Activated CD4-positive, alpha-beta T cell treated with anti-CD3 and anti-CD28 coated beads for 36 hours (primary cell): ENCODE measurements at regions not wholly inside any gene's neighbourhood (a gene's known extent, or its start where the extent isn't known, plus 50 kb on each side); places are given as distances from the start of the nearest gene placed in this dataset.
"Not testable (repeated sequence)": the region's sequence is repeated elsewhere in the genome, so short reads cannot be mapped to it uniquely, and the experiment has no call there.

ENCODE experiments used
- ATAC-seq: fragments of 200-7000 bp; cut with Tn5 transposase; one replicate; pipeline ENCODE4 v1.10.0; 2021; ENCODE audit warnings: mild to moderate bottlenecking, moderate library complexity
- CTCF ChIA-PET: fragments of 350-600 bp; sonication (Branson Sonifier 250); formaldehyde crosslinking; loops from one replicate; lab custom pipeline; 2021; ENCODE audit warnings: antibody characterized with exemption; lab: Charles Lee
- POLR2A ChIA-PET: fragments of 350-600 bp; sonication (Branson Sonifier 250); formaldehyde crosslinking; loops from one replicate; lab custom pipeline; 2021; ENCODE audit warnings: antibody characterized with exemption, inconsistent platforms; lab: Charles Lee
- DNase-seq: peaks from one replicate; pipeline ENCODE4 v3.0.0-alpha.2; 2020
- H3K27ac Mint-ChIP-seq: one replicate; pipeline ENCODE4 v1.8.0; 2021; ENCODE audit warnings: mixed read lengths
- H3K27me3 Mint-ChIP-seq: one replicate; pipeline ENCODE4 v1.8.0; 2021; ENCODE audit warnings: mixed read lengths
- H3K36me3 Mint-ChIP-seq: one replicate; pipeline ENCODE4 v1.8.0; 2021; ENCODE audit warnings: low read depth, mixed read lengths
- H3K4me1 Mint-ChIP-seq: one replicate; pipeline ENCODE4 v1.8.0; 2021; ENCODE audit warnings: mixed read lengths
- H3K4me3 Mint-ChIP-seq: one replicate; pipeline ENCODE4 v1.8.0; 2021; ENCODE audit warnings: mild to moderate bottlenecking, moderate library complexity, mixed read lengths
- H3K9me3 Mint-ChIP-seq: one replicate; pipeline ENCODE4 v1.8.0; 2021; ENCODE audit warnings: low read depth, mixed read lengths
- intact Hi-C, 2 experiments: fragments of 100-400 bp; cut with DNase I in 1 of 2; cut with micrococcal nuclease in 1 of 2; formaldehyde crosslinking; loops; one replicate each; pipeline versions ENCODE4 v1.14.2 to v1.15.1; 2022 to 2024; cut with DNase I, micrococcal nuclease

DNA sequence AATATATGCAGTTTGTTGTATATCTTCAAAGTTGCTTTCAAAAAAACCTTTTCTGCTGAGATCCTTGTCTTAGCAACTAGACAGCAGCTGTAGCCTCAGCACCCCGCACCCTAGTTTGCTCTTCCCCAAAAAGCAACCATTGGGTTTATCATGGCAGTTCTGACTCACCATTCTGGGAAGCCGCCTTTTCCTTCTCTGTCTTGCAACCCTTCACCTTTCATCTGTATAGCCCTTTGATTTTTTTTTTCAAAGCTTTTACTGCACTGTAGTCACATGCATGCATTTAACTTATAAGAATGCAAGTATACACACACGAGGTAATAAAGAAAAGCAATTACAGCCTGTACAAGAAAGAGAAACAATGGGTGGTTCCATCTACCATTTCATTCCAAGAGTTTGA is 65.1 kb upstream of the THBS1 start:
- DNase-seq, result no peak
- POLR2A ChIA-PET, result no interaction called here
- Mint-ChIP-seq H3K36me3 (no peaks in the 10 kb centered on the region), H3K4me1 (no peaks in the 10 kb centered on the region), H3K27me3 (peaks cover 21% of the 10 kb centered on the region), H3K9me3 (peaks cover 4% of the 10 kb centered on the region), H3K4me3 (no peak overlapping the region), H3K27ac (no peak overlapping the region)
- CTCF ChIA-PET, result interaction anchor here (0.7 kb wide), 1 partner anchor 442 kb away, joined by 4 read pairs; no protein-coding TSS in a partner anchor
- ATAC-seq, result no peak
- intact Hi-C loops, result loop anchor here (5.0 kb wide), 2 partner anchors 37 to 113 kb away; no protein-coding TSS in a partner anchor

DNA sequence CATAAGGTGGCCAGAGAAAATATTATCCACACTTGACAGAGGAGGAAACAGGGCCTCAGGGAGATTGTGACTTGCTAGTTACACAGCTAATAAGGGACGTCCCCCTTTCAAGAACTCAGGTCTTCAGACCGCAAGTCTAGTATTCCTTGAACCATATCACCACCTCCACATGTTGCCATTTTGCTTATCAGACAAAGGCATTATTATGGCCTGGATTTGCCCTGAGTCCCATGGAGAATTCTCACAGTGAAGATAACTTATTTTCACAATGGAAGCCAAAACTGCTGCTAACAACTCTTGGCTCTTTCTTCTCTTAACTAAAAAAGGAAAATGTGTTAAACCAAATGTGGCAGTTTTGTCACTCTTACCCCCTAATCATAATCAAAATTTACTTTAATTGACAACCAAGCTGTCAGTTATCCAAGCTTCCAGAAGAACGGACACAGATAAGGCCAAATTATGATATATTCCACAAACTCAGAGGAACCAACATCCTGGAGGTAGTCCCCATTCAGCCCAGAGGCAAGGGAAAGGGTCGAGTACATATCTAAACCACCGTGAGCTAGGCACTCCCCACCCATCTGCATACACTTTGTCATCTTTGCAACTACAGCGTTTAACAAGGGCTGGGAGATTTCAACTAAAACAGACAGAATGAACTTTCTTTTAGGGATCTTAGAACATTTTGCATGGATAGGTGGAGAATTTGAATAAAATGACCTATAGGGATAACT is 63.6 kb upstream of the THBS1 start:
- Mint-ChIP-seq H3K27ac (no peak overlapping the region), H3K36me3 (no peaks in the 10 kb centered on the region), H3K9me3 (peaks cover 4% of the 10 kb centered on the region), H3K27me3 (peaks cover 14% of the 10 kb centered on the region), H3K4me1 (no peaks in the 10 kb centered on the region), H3K4me3 (no peak overlapping the region)
- POLR2A ChIA-PET, result no interaction called here
- intact Hi-C loops, result loop anchor here (5.0 kb wide), 2 partner anchors 35 to 115 kb away; no protein-coding TSS in a partner anchor
- DNase-seq, result no peak
- CTCF ChIA-PET, result interaction anchor here (0.7 kb wide), 1 partner anchor 241 kb away, joined by 3 read pairs; no protein-coding TSS in a partner anchor
- no peak for ATAC-seq

DNA sequence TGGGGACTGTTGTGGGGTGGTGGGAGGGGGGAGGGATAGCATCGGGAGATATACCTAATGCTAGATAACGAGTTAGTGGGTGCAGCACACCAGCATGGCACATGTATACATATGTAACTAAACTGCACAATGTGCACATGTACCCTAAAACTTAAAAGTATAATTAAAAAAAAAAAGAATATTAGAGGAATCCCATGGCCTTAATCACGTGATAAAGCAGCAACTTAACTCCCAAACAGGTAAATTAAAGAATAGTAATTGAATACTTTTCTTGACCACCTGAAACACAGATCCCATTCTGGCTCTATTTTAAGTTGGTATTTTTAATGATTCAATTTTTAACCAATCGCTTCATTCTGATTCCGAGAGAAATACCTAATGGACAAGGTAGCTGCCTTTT is 56.9 kb upstream of the THBS1 start:
- POLR2A ChIA-PET, H3K9me3 Mint-ChIP-seq, intact Hi-C loops, H3K36me3 Mint-ChIP-seq, H3K27me3 Mint-ChIP-seq, H3K4me1 Mint-ChIP-seq, H3K4me3 Mint-ChIP-seq, CTCF ChIA-PET, H3K27ac Mint-ChIP-seq, DNase-seq, ATAC-seq: not testable (repeated sequence)

DNA sequence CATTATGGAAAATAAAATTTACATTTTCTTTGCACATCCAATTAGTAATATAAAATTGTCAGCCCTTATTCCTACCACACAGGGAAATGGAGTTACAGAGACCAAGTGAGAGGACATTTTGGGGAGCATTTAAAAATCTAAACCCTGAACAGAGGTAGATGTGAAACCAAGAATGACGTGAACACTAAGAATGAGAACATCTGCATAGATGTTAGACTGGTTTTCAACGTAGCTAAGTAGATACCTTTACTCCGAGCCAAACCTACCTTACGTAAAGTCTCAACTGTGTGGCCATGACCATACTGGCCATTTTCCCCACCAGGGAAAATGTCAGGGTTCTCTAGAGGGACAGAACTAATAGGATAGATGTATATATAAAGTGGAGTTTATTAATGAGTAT is 51.4 kb upstream of the THBS1 start:
- Mint-ChIP-seq H3K27ac (no peak overlapping the region), H3K4me3 (no peak overlapping the region), H3K36me3 (no peaks in the 10 kb centered on the region), H3K9me3 (no peaks in the 10 kb centered on the region), H3K27me3 (peaks cover 6% of the 10 kb centered on the region), H3K4me1 (no peaks in the 10 kb centered on the region)
- ChIA-PET CTCF (no interaction called here), POLR2A (no interaction called here)
- DNase-seq, result no peak
- intact Hi-C loops, result no loop called here
- ATAC-seq, result no peak

DNA sequence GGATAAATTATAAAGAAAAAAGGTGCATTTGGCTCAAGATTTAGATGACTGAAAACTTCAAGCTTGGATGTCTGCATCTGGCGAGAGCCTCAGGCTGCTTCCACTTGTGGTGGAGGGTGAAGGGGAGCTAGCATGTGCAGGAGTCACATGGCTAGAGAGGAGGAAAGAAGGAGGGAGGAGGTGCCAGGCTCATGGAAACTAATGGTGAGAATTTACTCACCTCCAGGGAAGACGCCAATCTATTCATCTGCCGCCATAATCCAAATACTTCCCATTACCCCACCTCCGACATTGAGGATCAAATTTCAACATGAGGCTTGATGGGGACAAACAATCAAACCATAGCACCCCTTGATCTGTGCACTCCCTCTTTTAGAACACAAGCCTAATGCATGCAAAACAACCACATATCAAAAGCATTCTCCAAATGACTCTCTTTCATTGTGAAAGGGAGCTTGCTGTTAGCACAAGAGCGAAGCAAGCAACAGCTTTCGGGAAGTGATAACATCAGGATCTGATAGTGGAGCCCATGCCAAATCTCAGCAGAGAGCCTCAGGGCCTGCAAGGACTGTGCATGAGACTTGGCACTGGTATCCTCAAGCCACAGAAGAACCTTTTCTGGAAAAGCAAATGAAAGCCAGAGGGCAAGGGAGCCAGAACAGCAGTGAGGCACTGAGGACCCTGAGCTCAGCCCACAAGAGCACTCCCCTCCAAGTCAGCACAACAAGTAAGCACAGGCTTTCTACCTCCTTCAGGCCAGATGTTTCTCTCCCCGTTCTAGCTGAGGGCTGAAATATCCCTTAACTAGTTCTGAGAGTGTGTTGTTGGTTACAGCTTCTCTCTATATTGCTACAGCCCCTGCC is 50.2 kb upstream of the THBS1 start:
- intact Hi-C loops, result no loop called here
- ChIA-PET CTCF (interaction anchor here (0.8 kb wide), 2 partner anchors 18 to 99 kb away, joined by 3 to 4 read pairs; no protein-coding TSS in a partner anchor), POLR2A (no interaction called here)
- ATAC-seq (no peak), DNase-seq (no peak)
- Mint-ChIP-seq H3K27ac (no peak overlapping the region), H3K36me3 (no peaks in the 10 kb centered on the region), H3K4me3 (no peak overlapping the region), H3K4me1 (no peaks in the 10 kb centered on the region), H3K9me3 (no peaks in the 10 kb centered on the region), H3K27me3 (peaks cover 6% of the 10 kb centered on the region)
